ENCODE measurements at regions not wholly inside any gene's neighbourhood (a gene's known extent, or its start where the extent isn't known, plus 50 kb on each side); places are given as distances from the start of the nearest gene placed in this dataset.

- Histone ChIP-seq H3K9me3 (ENCODE audit: control insufficient read depth in 2 of 3, low read length in 3 of 3) (no peaks in the 10 kb centered on the region), H3K27ac (ENCODE audit: low read depth, low read length) (no peak overlapping the region), H3K36me3 (ENCODE audit: control insufficient read depth in 2 of 3, insufficient read depth in 3 of 3, low read length in 3 of 3) (no peaks in the 10 kb centered on the region), H3K4me1 (ENCODE audit: control insufficient read depth in 2 of 2, insufficient read depth in 2 of 2, low read length in 2 of 2) (no peaks in the 10 kb centered on the region), H3K4me3 (ENCODE audit: low read length) (no peak overlapping the region), H3K27me3 (ENCODE audit: control insufficient read depth in 2 of 2, insufficient read depth in 2 of 2, low read length in 2 of 2) (no peaks in the 10 kb centered on the region)
- intact Hi-C loops (cut with micrococcal nuclease) = no loop called here
- no peaks in the 10 kb centered on the region for H3K36me3 Mint-ChIP-seq
- H3K27me3 Mint-ChIP-seq = no peaks in the 10 kb centered on the region
- no peak for ATAC-seq
- H3K9me3 Mint-ChIP-seq = peaks cover 0 to 6% (median 0%) of the 10 kb centered on the region in 11 donors
- ChIA-PET CTCF (no interaction called here), POLR2A (no interaction called here)
- H3K4me1 Mint-ChIP-seq = no peaks in the 10 kb centered on the region
- no peak for DNase-seq
- no peak overlapping the region for H3K4me3 Mint-ChIP-seq
- H3K27ac Mint-ChIP-seq = no peak overlapping the region
Observed at GRCh38 chrX:95332530-95332929, 1352.1 kb upstream of the DIAPH2 start.

- ChIA-PET CTCF (no interaction called here), POLR2A (no interaction called here)
- Histone ChIP-seq H3K4me3 (ENCODE audit: low read length) (no peak overlapping the region), H3K36me3 (ENCODE audit: control insufficient read depth in 2 of 3, insufficient read depth in 3 of 3, low read length in 3 of 3) (no peaks in the 10 kb centered on the region), H3K4me1 (ENCODE audit: control insufficient read depth in 2 of 2, insufficient read depth in 2 of 2, low read length in 2 of 2) (no peaks in the 10 kb centered on the region), H3K27me3 (ENCODE audit: control insufficient read depth in 2 of 2, insufficient read depth in 2 of 2, low read length in 2 of 2) (no peaks in the 10 kb centered on the region), H3K27ac (ENCODE audit: low read depth, low read length) (no peak overlapping the region), H3K9me3 (ENCODE audit: control insufficient read depth in 2 of 3, low read length in 3 of 3) (no peaks in the 10 kb centered on the region)
- Mint-ChIP-seq H3K27ac (no peak overlapping the region), H3K36me3 (no peaks in the 10 kb centered on the region), H3K4me3 (no peak overlapping the region), H3K4me1 (no peaks in the 10 kb centered on the region), H3K9me3 (no peaks in the 10 kb centered on the region), H3K27me3 (no peaks in the 10 kb centered on the region)
- ATAC-seq (no peak), DNase-seq (no peak)
- intact Hi-C loops (cut with micrococcal nuclease) = no loop called here
Observed at GRCh38 chrX:95346856-95347255, 1337.8 kb upstream of the DIAPH2 start.

GRCh38 chrX:95350774-95351488 lies 1333.7 kb upstream of the DIAPH2 start:
- ChIA-PET POLR2A (no interaction called here), CTCF (no interaction called here)
- no peaks in the 10 kb centered on the region for H3K4me1 Mint-ChIP-seq
- ATAC-seq (no peak), DNase-seq (no peak)
- no peaks in the 10 kb centered on the region for H3K4me1 ChIP-seq (ENCODE audit: control insufficient read depth in 2 of 2, insufficient read depth in 2 of 2, low read length in 2 of 2)
- H3K4me3 ChIP-seq (ENCODE audit: low read length) = no peak overlapping the region
- no peaks in the 10 kb centered on the region for H3K36me3 Mint-ChIP-seq
- H3K27ac ChIP-seq (ENCODE audit: low read depth, low read length) = no peak overlapping the region
- H3K27ac Mint-ChIP-seq = no peak overlapping the region
- no peaks in the 10 kb centered on the region for H3K27me3 ChIP-seq (ENCODE audit: control insufficient read depth in 2 of 2, insufficient read depth in 2 of 2, low read length in 2 of 2)
- intact Hi-C loops (cut with micrococcal nuclease) = no loop called here
- H3K36me3 ChIP-seq (ENCODE audit: control insufficient read depth in 2 of 3, insufficient read depth in 3 of 3, low read length in 3 of 3) = no peaks in the 10 kb centered on the region
- H3K4me3 Mint-ChIP-seq = no peak overlapping the region
- H3K9me3 Mint-ChIP-seq = peaks cover 0 to 3% (median 0%) of the 10 kb centered on the region in 11 donors
- H3K9me3 ChIP-seq (ENCODE audit: control insufficient read depth in 2 of 3, low read length in 3 of 3) = no peaks in the 10 kb centered on the region
- no peaks in the 10 kb centered on the region for H3K27me3 Mint-ChIP-seq

GRCh38 chrX:95367286-95367685 lies 1317.4 kb upstream of the DIAPH2 start:
- ChIA-PET CTCF (no interaction called here), POLR2A (no interaction called here)
- H3K9me3 ChIP-seq (ENCODE audit: control insufficient read depth in 2 of 3, low read length in 3 of 3) = no peaks in the 10 kb centered on the region
- Mint-ChIP-seq H3K27ac (no peak overlapping the region), H3K36me3 (no peaks in the 10 kb centered on the region), H3K9me3 (peaks cover 0 to 7% (median 2%) of the 10 kb centered on the region in 11 donors), H3K4me1 (no peaks in the 10 kb centered on the region), H3K4me3 (no peak overlapping the region), H3K27me3 (no peaks in the 10 kb centered on the region)
- H3K4me1 ChIP-seq (ENCODE audit: control insufficient read depth in 2 of 2, insufficient read depth in 2 of 2, low read length in 2 of 2) = no peaks in the 10 kb centered on the region
- no peaks in the 10 kb centered on the region for H3K36me3 ChIP-seq (ENCODE audit: control insufficient read depth in 2 of 3, insufficient read depth in 3 of 3, low read length in 3 of 3)
- intact Hi-C loops (cut with micrococcal nuclease) = no loop called here
- no peak for DNase-seq
- no peak for ATAC-seq
- no peak overlapping the region for H3K27ac ChIP-seq (ENCODE audit: low read depth, low read length)
- no peak overlapping the region for H3K4me3 ChIP-seq (ENCODE audit: low read length)
- no peaks in the 10 kb centered on the region for H3K27me3 ChIP-seq (ENCODE audit: control insufficient read depth in 2 of 2, insufficient read depth in 2 of 2, low read length in 2 of 2)

GRCh38 chrX:95382799-95383198 lies 1301.8 kb upstream of the DIAPH2 start:
- Histone ChIP-seq H3K4me3 (ENCODE audit: low read length) (no peak overlapping the region), H3K9me3 (ENCODE audit: control insufficient read depth in 2 of 3, low read length in 3 of 3) (no peaks in the 10 kb centered on the region), H3K27ac (ENCODE audit: low read depth, low read length) (no peak overlapping the region), H3K36me3 (ENCODE audit: control insufficient read depth in 2 of 3, insufficient read depth in 3 of 3, low read length in 3 of 3) (no peaks in the 10 kb centered on the region), H3K27me3 (ENCODE audit: control insufficient read depth in 2 of 2, insufficient read depth in 2 of 2, low read length in 2 of 2) (no peaks in the 10 kb centered on the region), H3K4me1 (ENCODE audit: control insufficient read depth in 2 of 2, insufficient read depth in 2 of 2, low read length in 2 of 2) (no peaks in the 10 kb centered on the region)
- no peak for ATAC-seq
- ChIA-PET CTCF (no interaction called here), POLR2A (no interaction called here)
- Mint-ChIP-seq H3K27ac (no peak overlapping the region), H3K36me3 (no peaks in the 10 kb centered on the region), H3K4me3 (no peak overlapping the region), H3K4me1 (peaks cover 0 to 2% (median 0%) of the 10 kb centered on the region in 7 donors), H3K27me3 (no peaks in the 10 kb centered on the region), H3K9me3 (peaks cover 0 to 4% (median 0%) of the 10 kb centered on the region in 11 donors)
- intact Hi-C loops (cut with micrococcal nuclease) = no loop called here
- no peak for DNase-seq

- intact Hi-C loops (cut with micrococcal nuclease) = no loop called here
Observed at GRCh38 chrX:95383778-95384177, 1300.9 kb upstream of the DIAPH2 start.

GRCh38 chrX:95427389-95427788 lies 1257.3 kb upstream of the DIAPH2 start:
- Mint-ChIP-seq H3K9me3 (peaks cover 0 to 9% (median 1%) of the 10 kb centered on the region in 11 donors), H3K4me1 (no peaks in the 10 kb centered on the region), H3K4me3 (no peak overlapping the region), H3K27me3 (no peaks in the 10 kb centered on the region), H3K36me3 (no peaks in the 10 kb centered on the region), H3K27ac (no peak overlapping the region)
- ChIA-PET CTCF (no interaction called here), POLR2A (no interaction called here)
- no peak for ATAC-seq
- DNase-seq = no peak
- Histone ChIP-seq H3K27ac (ENCODE audit: low read depth, low read length) (no peak overlapping the region), H3K4me3 (ENCODE audit: low read length) (no peak overlapping the region), H3K36me3 (ENCODE audit: control insufficient read depth in 2 of 3, insufficient read depth in 3 of 3, low read length in 3 of 3) (no peaks in the 10 kb centered on the region), H3K4me1 (ENCODE audit: control insufficient read depth in 2 of 2, insufficient read depth in 2 of 2, low read length in 2 of 2) (no peaks in the 10 kb centered on the region), H3K9me3 (ENCODE audit: control insufficient read depth in 2 of 3, low read length in 3 of 3) (no peaks in the 10 kb centered on the region), H3K27me3 (ENCODE audit: control insufficient read depth in 2 of 2, insufficient read depth in 2 of 2, low read length in 2 of 2) (no peaks in the 10 kb centered on the region)
- intact Hi-C loops (cut with micrococcal nuclease) = no loop called here

More at GRCh38 chrX:95383778-95384177, 1300.9 kb upstream of the DIAPH2 start:
- no peak overlapping the region for H3K4me3 Mint-ChIP-seq
- H3K9me3 Mint-ChIP-seq = peaks cover 0 to 4% (median 0%) of the 10 kb centered on the region in 11 donors
- peaks cover 0 to 2% (median 0%) of the 10 kb centered on the region in 7 donors for H3K4me1 Mint-ChIP-seq
- ATAC-seq (no peak), DNase-seq (no peak)
- Histone ChIP-seq H3K9me3 (ENCODE audit: control insufficient read depth in 2 of 3, low read length in 3 of 3) (no peaks in the 10 kb centered on the region), H3K4me3 (ENCODE audit: low read length) (no peak overlapping the region), H3K4me1 (ENCODE audit: control insufficient read depth in 2 of 2, insufficient read depth in 2 of 2, low read length in 2 of 2) (no peaks in the 10 kb centered on the region), H3K27me3 (ENCODE audit: control insufficient read depth in 2 of 2, insufficient read depth in 2 of 2, low read length in 2 of 2) (no peaks in the 10 kb centered on the region), H3K27ac (ENCODE audit: low read depth, low read length) (no peak overlapping the region), H3K36me3 (ENCODE audit: control insufficient read depth in 2 of 3, insufficient read depth in 3 of 3, low read length in 3 of 3) (no peaks in the 10 kb centered on the region)
- ChIA-PET POLR2A (no interaction called here), CTCF (no interaction called here)
- H3K27me3 Mint-ChIP-seq = no peaks in the 10 kb centered on the region
- H3K27ac Mint-ChIP-seq = no peak overlapping the region
- no peaks in the 10 kb centered on the region for H3K36me3 Mint-ChIP-seq
